K562 (cell line): ENCODE measurements at regions not wholly inside any gene's neighbourhood (a gene's known extent, or its start where the extent isn't known, plus 50 kb on each side); places are given as distances from the start of the nearest gene placed in this dataset.

Experiments
- ARNT ChIP-seq, 2 experiments: fragments of 450-650 bp; IDR thresholded peaks; 2 replicates each; pipeline ENCODE4 v1.6.1; 2016; ENCODE audit warnings: mild to moderate bottlenecking in 1 of 2
- BRCA1 ChIP-seq, 2 experiments: fragments of 450-650 bp in 1 of 2; sonication (generic) in 1 of 2; formaldehyde crosslinking in 1 of 2; IDR thresholded peaks; 2 replicates each; pipeline versions ENCODE4 v1.5.0 to v1.6.1; 2017 to 2020; ENCODE audit warnings: mild to moderate bottlenecking in 1 of 2, missing genetic modification reagents in 1 of 2
- RFX5 ChIP-seq: IDR thresholded peaks from 2 replicates; pipeline ENCODE4 v1.6.1; 2011; ENCODE audit warnings: low read depth, mild to moderate bottlenecking, improper control_type of control experiment, low read length
- SMARCA5 ChIP-seq: fragments of 450-650 bp; IDR thresholded peaks from 2 replicates; pipeline ENCODE4 v1.6.1; 2016
- TCF7L2 ChIP-seq: fragments of 150-350 bp; IDR thresholded peaks from 2 replicates; pipeline ENCODE4 v1.6.1; 2016; ENCODE audit warnings: low read depth, mild to moderate bottlenecking, low read length, moderate library complexity
- TEAD4 ChIP-seq, 2 experiments: sonication (generic) in 1 of 2; formaldehyde crosslinking in 1 of 2; IDR thresholded peaks; 2 replicates each; pipeline versions ENCODE4 v1.6.1 to v1.8.0; 2012 to 2022; ENCODE audit warnings: borderline replicate concordance in 1 of 2, inconsistent platforms in 1 of 2, low read length in 1 of 2, mild to moderate bottlenecking in 1 of 2, missing genetic modification reagents in 1 of 2
- YY1 ChIP-seq, 3 experiments: IDR thresholded peaks; 2 replicates each; pipeline ENCODE4 v1.6.1; 2011; ENCODE audit warnings: low read length in 2 of 3, mild to moderate bottlenecking in 2 of 3, moderate library complexity in 2 of 3, borderline replicate concordance in 1 of 3, control low read depth in 1 of 3, low read depth in 1 of 3; ENCODE audit not compliant: insufficient read depth in 3 of 3, insufficient replicate concordance in 2 of 3, control insufficient read depth in 1 of 3, insufficient read length in 1 of 3; ENCODE audit errors: extremely low read depth in 1 of 3
- ZNF512 ChIP-seq: IDR thresholded peaks from 2 replicates; pipeline ENCODE4 v1.6.1; 2016; ENCODE audit warnings: missing genetic modification characterization, missing compliant biosample characterization
- ZSCAN29 ChIP-seq: fragments of 450-650 bp; IDR thresholded peaks from 2 replicates; pipeline ENCODE4 v1.6.1; 2017

GRCh38 chr4:68744368-68744767 lies 71.4 kb upstream of the UGT2B10 start:
- TF ChIP-seq ARNT (IDR thresholded peaks at IDR 0.05) (no peak), TCF7L2 (no peak), ZNF512 (tag) (no peak), ZSCAN29 (no peak), RFX5 (no peak), BRCA1 (IDR thresholded peaks at IDR 0.05) (no peak), BRCA1 (CRISPR knock-in tag; IDR thresholded peaks at IDR 0.05) (no peak), YY1 (IDR thresholded peaks at IDR 0.05; ENCODE audit: borderline replicate concordance in 1 of 3, control insufficient read depth in 1 of 3, extremely low read depth in 1 of 3, insufficient read depth in 3 of 3, insufficient read length in 1 of 3, insufficient replicate concordance in 2 of 3, low read depth in 1 of 3, low read length in 2 of 3) (no peak), SMARCA5 (no peak), TEAD4 (IDR thresholded peaks at IDR 0.05; ENCODE audit: low read length) (no peak), TEAD4 (CRISPR knock-in tag; IDR thresholded peaks at IDR 0.05; ENCODE audit: borderline replicate concordance) (no peak)
